Stomach (tissue), 8 donors: ENCODE measurements at regions not wholly inside any gene's neighbourhood (a gene's known extent, or its start where the extent isn't known, plus 50 kb on each side); places are given as distances from the start of the nearest gene placed in this dataset.

Source experiments
- DNase-seq, 2 donors: peaks; one replicate each; pipeline versions ENCODE4 v3.0.0 to v3.0.0-alpha.2; 2013 to 2019
- H3K27ac ChIP-seq, 5 donors: fragments of 200-600 bp in 4 of 5; sonication (generic) in 4 of 5; one replicate each; pipeline ENCODE4 v1.5.1; 2013 to 2019; ENCODE audit warnings: mild to moderate bottlenecking in 1 of 5, moderate library complexity in 1 of 5
- H3K27me3 ChIP-seq, 3 donors: fragments of 200-600 bp; sonication (generic); one replicate each; pipeline ENCODE4 v1.5.1; 2017 to 2019; ENCODE audit warnings: mixed run types in 1 of 3
- H3K36me3 ChIP-seq, 4 donors: fragments of 200-600 bp; sonication (generic); 1 replicate in 3 of 4; 2 replicates in 1 of 4; pipeline ENCODE4 v1.5.1; 2016 to 2019
- H3K4me1 ChIP-seq, 4 donors: fragments of 200-600 bp; sonication (generic); one replicate each; pipeline ENCODE4 v1.5.1; 2016 to 2019
- H3K4me3 ChIP-seq, 4 donors: fragments of 200-600 bp; sonication (generic) in 3 of 4; one replicate each; pipeline ENCODE4 v1.5.1; 2016 to 2019; ENCODE audit warnings: mild to moderate bottlenecking in 1 of 4
- H3K9me3 ChIP-seq, 4 donors: fragments of 200-600 bp; sonication (generic); one replicate each; pipeline ENCODE4 v1.5.1; 2016 to 2019
- EP300 ChIP-seq: sonication (generic); formaldehyde crosslinking; IDR thresholded peaks from one replicate; pipeline ENCODE4 v1.6.1; 2017; ENCODE audit warnings: antibody characterized with exemption
- POLR2A ChIP-seq, 4 donors: fragments of 450-650 bp; IDR thresholded peaks; one replicate each; pipeline ENCODE4 v1.6.1; 2016; ENCODE audit warnings: antibody characterized with exemption in 4 of 4, control low read depth in 2 of 4, mild to moderate bottlenecking in 1 of 4, moderate library complexity in 1 of 4
- POLR2AphosphoS5 ChIP-seq, 3 donors: sonication (generic); formaldehyde crosslinking; IDR thresholded peaks; one replicate each; pipeline ENCODE4 v1.6.1; 2016; ENCODE audit warnings: antibody characterized with exemption in 3 of 3
- WGBS, 5 donors: extraction: QIAGEN DNeasy Blood & Tissue Kit in 3 of 5; methylation state at CpG; one replicate each; pipeline versions ENCODE4 v1.1.5 to v1.1.7; 2013 to 2018; 5-methylcytosine and 5-hydroxymethylcytosine counted together
- intact Hi-C: fragments of 100-400 bp; cut with DNase I; formaldehyde crosslinking; loops from one replicate; pipeline ENCODE4 v1.15.1; 2023; ENCODE audit warnings: low total_unique reads
- TF ChIP-seq, protein P1 (sequence below), 7 experiments: fragments of 450-650 bp in 4 of 7; fragments of 200-600 bp in 3 of 7; sonication (generic) in 3 of 7; IDR thresholded peaks; one replicate each; pipeline ENCODE4 v1.5.1; 2016 to 2019; ENCODE audit warnings: antibody characterized with exemption in 7 of 7, control low read depth in 2 of 7, mild to moderate bottlenecking in 1 of 7
- donor health status: healthy with polysubstance abuse.
- donor health status: Bipolar disorder and iron deficiency.
- donor health status: healthy.

- intact Hi-C loops = no loop called here
- no peaks in the 10 kb centered on the region for H3K9me3 ChIP-seq
- DNase-seq = no peak
- TF ChIP-seq, protein P1, sequence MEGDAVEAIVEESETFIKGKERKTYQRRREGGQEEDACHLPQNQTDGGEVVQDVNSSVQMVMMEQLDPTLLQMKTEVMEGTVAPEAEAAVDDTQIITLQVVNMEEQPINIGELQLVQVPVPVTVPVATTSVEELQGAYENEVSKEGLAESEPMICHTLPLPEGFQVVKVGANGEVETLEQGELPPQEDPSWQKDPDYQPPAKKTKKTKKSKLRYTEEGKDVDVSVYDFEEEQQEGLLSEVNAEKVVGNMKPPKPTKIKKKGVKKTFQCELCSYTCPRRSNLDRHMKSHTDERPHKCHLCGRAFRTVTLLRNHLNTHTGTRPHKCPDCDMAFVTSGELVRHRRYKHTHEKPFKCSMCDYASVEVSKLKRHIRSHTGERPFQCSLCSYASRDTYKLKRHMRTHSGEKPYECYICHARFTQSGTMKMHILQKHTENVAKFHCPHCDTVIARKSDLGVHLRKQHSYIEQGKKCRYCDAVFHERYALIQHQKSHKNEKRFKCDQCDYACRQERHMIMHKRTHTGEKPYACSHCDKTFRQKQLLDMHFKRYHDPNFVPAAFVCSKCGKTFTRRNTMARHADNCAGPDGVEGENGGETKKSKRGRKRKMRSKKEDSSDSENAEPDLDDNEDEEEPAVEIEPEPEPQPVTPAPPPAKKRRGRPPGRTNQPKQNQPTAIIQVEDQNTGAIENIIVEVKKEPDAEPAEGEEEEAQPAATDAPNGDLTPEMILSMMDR (IDR thresholded peaks at IDR 0.05) = no peak
- TF ChIP-seq POLR2AphosphoS5 (IDR thresholded peaks at IDR 0.05) = no peak
- no peak for TF ChIP-seq POLR2A (IDR thresholded peaks at IDR 0.05)
- TF ChIP-seq EP300 = no peak
- 83 to 95% (median 90%) methylated on average over 2 of the region's 2 CpGs for WGBS, 5 donors
- no peak overlapping the region for H3K4me3 ChIP-seq
- H3K36me3 ChIP-seq = no peaks in the 10 kb centered on the region
- H3K4me1 ChIP-seq = no peaks in the 10 kb centered on the region
- H3K27me3 ChIP-seq = no peaks in the 10 kb centered on the region
- H3K27ac ChIP-seq = no peak overlapping the region
Measured at GRCh38 chr11:56849852-56850251, 101.4 kb upstream of the OR9G4 start.

GRCh38 chr11:56849250-56849649, 100.8 kb upstream of the OR9G4 start:
- intact Hi-C loops = no loop called here
- no peak overlapping the region for H3K4me3 ChIP-seq
- H3K4me1 ChIP-seq = no peaks in the 10 kb centered on the region
- no peak for DNase-seq
- no peaks in the 10 kb centered on the region for H3K27me3 ChIP-seq
- H3K9me3 ChIP-seq = no peaks in the 10 kb centered on the region
- H3K36me3 ChIP-seq = no peaks in the 10 kb centered on the region
- no peak overlapping the region for H3K27ac ChIP-seq
- TF ChIP-seq POLR2A (IDR thresholded peaks at IDR 0.05) = no peak
- no peak for TF ChIP-seq POLR2AphosphoS5 (IDR thresholded peaks at IDR 0.05)
- TF ChIP-seq EP300 = no peak
- TF ChIP-seq, protein P1 (IDR thresholded peaks at IDR 0.05) = no peak

GRCh38 chr11:56848141-56848809, 99.8 kb upstream of the OR9G4 start:
- TF ChIP-seq EP300 (no peak), POLR2A (IDR thresholded peaks at IDR 0.05) (no peak), POLR2AphosphoS5 (IDR thresholded peaks at IDR 0.05) (no peak)
- TF ChIP-seq, protein P1 (IDR thresholded peaks at IDR 0.05) = no peak
- intact Hi-C loops = no loop called here
- Histone ChIP-seq H3K27ac (no peak overlapping the region), H3K4me3 (no peak overlapping the region), H3K27me3 (no peaks in the 10 kb centered on the region), H3K9me3 (no peaks in the 10 kb centered on the region), H3K4me1 (no peaks in the 10 kb centered on the region), H3K36me3 (no peaks in the 10 kb centered on the region)
- no peak for DNase-seq
- 80 to 86% (median 84%) methylated on average over 8 of the region's 8 CpGs for WGBS, 5 donors

GRCh38 chr11:56846631-56847576, 98.4 kb upstream of the OR9G4 start:
- intact Hi-C loops = no loop called here
- WGBS, 5 donors = 65 to 81% (median 74%) methylated on average over 8 of the region's 8 CpGs

More at GRCh38 chr11:56846631-56847576, 98.4 kb upstream of the OR9G4 start:
- H3K36me3 ChIP-seq = no peaks in the 10 kb centered on the region
- H3K9me3 ChIP-seq = no peaks in the 10 kb centered on the region
- DNase-seq = peak in 1 of 2 donors; percentile 17
- H3K27ac ChIP-seq = no peak overlapping the region
- TF ChIP-seq POLR2AphosphoS5 (IDR thresholded peaks at IDR 0.05) = no peak
- no peak for TF ChIP-seq POLR2A (IDR thresholded peaks at IDR 0.05)
- TF ChIP-seq, protein P1 (IDR thresholded peaks at IDR 0.05) = no peak
- TF ChIP-seq EP300 = no peak
- H3K4me3 ChIP-seq = no peak overlapping the region
- H3K27me3 ChIP-seq = no peaks in the 10 kb centered on the region
- H3K4me1 ChIP-seq = peaks cover 0 to 3% (median under 1%) of the 10 kb centered on the region in 4 donors
